ENCODE measurements at regions not wholly inside any gene's neighbourhood (a gene's known extent, or its start where the extent isn't known, plus 50 kb on each side); places are given as distances from the start of the nearest gene placed in this dataset.
A peak's percentile ranks its signal among the peaks of the same experiment; 100 is the strongest.
"Not testable (repeated sequence)": the region's sequence is repeated elsewhere in the genome, so short reads cannot be mapped to it uniquely, and the experiment has no call there.

GRCh38 chr21:7743940-7744339, 2777.4 kb upstream of the TPTE start:
- WGBS, 2 donors, result no CpG with 5 or more reads among the region's 8 CpGs
- intact Hi-C loops (cut with DNase I; ENCODE audit: low total_unique reads); H3K4me3 ChIP-seq (ENCODE audit: low read depth, poor library complexity, severe bottlenecking); DNase-seq (ENCODE audit: low spot score in 2 of 2): not testable (repeated sequence)

GRCh38 chr21:7744406-7745099, 2776.8 kb upstream of the TPTE start:
- WGBS, 2 donors, result no CpG with 5 or more reads among the region's 49 CpGs
- H3K4me3 ChIP-seq (ENCODE audit: low read depth, poor library complexity, severe bottlenecking); intact Hi-C loops (cut with DNase I; ENCODE audit: low total_unique reads); DNase-seq (ENCODE audit: low spot score in 2 of 2): not testable (repeated sequence)

- intact Hi-C loops (cut with DNase I; ENCODE audit: low total_unique reads); DNase-seq (ENCODE audit: low spot score in 2 of 2); H3K4me3 ChIP-seq (ENCODE audit: low read depth, poor library complexity, severe bottlenecking): not testable (repeated sequence)
- no CpG with 5 or more reads among the region's 33 CpGs for WGBS, 2 donors
Measured at GRCh38 chr21:7745100-7745450, 2776.3 kb upstream of the TPTE start.

GRCh38 chr21:7747964-7748363, 2773.4 kb upstream of the TPTE start:
- WGBS, 2 donors, result 74% methylated on average over 2 of the region's 2 CpGs; no CpG with 5 or more reads in 1 of the 2 donors
- intact Hi-C loops (cut with DNase I; ENCODE audit: low total_unique reads); H3K4me3 ChIP-seq (ENCODE audit: low read depth, poor library complexity, severe bottlenecking); DNase-seq (ENCODE audit: low spot score in 2 of 2): not testable (repeated sequence)

- DNase-seq (ENCODE audit: low spot score in 2 of 2); H3K4me3 ChIP-seq (ENCODE audit: low read depth, poor library complexity, severe bottlenecking); intact Hi-C loops (cut with DNase I; ENCODE audit: low total_unique reads): not testable (repeated sequence)
- no CpG with 5 or more reads among the region's 2 CpGs for WGBS, 2 donors
Measured at GRCh38 chr21:7752611-7753010, 2768.8 kb upstream of the TPTE start.

GRCh38 chr21:7753380-7753877, 2768.0 kb upstream of the TPTE start:
- WGBS, 2 donors, result no CpG with 5 or more reads among the region's 11 CpGs
- H3K4me3 ChIP-seq (ENCODE audit: low read depth, poor library complexity, severe bottlenecking); DNase-seq (ENCODE audit: low spot score in 2 of 2); intact Hi-C loops (cut with DNase I; ENCODE audit: low total_unique reads): not testable (repeated sequence)

DNA sequence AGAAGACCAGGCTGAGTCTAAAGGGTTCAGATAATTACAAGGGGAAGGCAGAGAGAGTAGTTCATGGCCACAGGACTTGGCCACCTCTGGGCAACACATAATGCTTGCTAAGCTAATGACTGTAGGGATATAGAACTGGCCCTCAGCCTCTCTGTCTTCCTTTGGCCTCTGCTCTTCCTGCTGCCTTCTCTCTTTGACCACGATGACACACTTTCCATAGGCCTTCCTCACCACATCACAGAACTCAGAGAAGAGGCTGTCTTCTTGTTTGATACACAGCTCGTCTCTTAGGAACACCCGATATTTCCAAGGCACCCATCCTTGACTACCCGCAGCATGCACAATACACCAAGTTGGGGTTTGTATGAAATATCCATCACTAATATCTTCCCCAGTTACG, 2751.4 kb upstream of the TPTE start:
- H3K4me3 ChIP-seq (ENCODE audit: low read depth, poor library complexity, severe bottlenecking); intact Hi-C loops (cut with DNase I; ENCODE audit: low total_unique reads); DNase-seq (ENCODE audit: low spot score in 2 of 2): not testable (repeated sequence)
- WGBS, 2 donors, result no CpG with 5 or more reads among the region's 5 CpGs

DNA sequence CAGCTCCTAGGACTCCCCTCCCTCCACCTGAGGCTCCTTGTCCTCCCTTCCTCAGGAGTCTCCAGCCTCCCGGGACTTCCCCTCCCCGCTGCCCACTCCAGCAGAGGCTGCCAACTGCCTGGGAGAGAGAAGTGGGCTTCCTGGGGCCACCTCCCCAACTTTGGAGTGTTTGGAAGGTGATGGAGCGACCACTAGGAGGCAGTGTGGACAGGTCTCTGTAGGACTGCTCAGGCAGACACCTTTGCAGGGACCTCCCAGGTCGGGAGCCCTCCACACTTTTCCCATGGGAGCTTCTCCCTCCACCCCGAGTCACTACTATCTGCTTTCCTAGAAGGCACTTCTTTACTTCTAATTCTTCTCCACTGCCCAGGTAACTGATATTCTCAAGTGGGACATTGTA, 2747.2 kb upstream of the TPTE start:
- H3K4me3 ChIP-seq (ENCODE audit: low read depth, poor library complexity, severe bottlenecking); intact Hi-C loops (cut with DNase I; ENCODE audit: low total_unique reads); DNase-seq (ENCODE audit: low spot score in 2 of 2): not testable (repeated sequence)
- WGBS, 2 donors, result no CpG with 5 or more reads among the region's 5 CpGs

GRCh38 chr21:7775327-7775984, 2745.9 kb upstream of the TPTE start:
- intact Hi-C loops (cut with DNase I; ENCODE audit: low total_unique reads); H3K4me3 ChIP-seq (ENCODE audit: low read depth, poor library complexity, severe bottlenecking): not testable (repeated sequence)
- DNase-seq (ENCODE audit: low spot score in 2 of 2), result peak in 1 of 2 donors; percentile 18
- 68 to 76% methylated on average over 6 of the region's 7 CpGs for WGBS, 2 donors

GRCh38 chr21:7776035-7776434, 2745.3 kb upstream of the TPTE start:
- DNase-seq (ENCODE audit: low spot score in 2 of 2); H3K4me3 ChIP-seq (ENCODE audit: low read depth, poor library complexity, severe bottlenecking); intact Hi-C loops (cut with DNase I; ENCODE audit: low total_unique reads): not testable (repeated sequence)
- WGBS, 2 donors, result 67 to 86% methylated on average over 1 of the region's 6 CpGs

- H3K4me3 ChIP-seq (ENCODE audit: low read depth, poor library complexity, severe bottlenecking); DNase-seq (ENCODE audit: low spot score in 2 of 2); intact Hi-C loops (cut with DNase I; ENCODE audit: low total_unique reads): not testable (repeated sequence)
- no CpG with 5 or more reads among the region's 2 CpGs for WGBS, 2 donors
Measured at GRCh38 chr21:7776622-7777021, 2744.8 kb upstream of the TPTE start.

DNA sequence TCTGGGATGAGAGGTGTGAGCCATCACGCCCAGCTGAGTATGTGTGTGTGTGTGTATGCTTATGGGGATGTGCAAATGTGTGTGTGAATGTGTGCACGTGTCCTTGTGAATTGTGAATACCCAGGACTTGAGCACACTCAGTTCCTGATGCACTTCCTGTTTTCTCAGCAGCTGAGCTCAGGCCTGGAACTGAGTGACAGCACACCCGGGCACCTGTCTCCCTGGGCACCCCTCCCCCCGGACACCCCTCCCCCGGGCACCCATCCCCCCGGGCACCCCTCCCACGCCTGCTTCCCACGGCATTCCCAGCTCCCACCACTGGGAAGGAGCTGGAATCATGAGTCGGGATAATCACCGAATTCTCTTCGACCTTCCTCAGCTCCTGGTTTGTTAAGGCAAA, 2744.1 kb upstream of the TPTE start:
- intact Hi-C loops (cut with DNase I; ENCODE audit: low total_unique reads); H3K4me3 ChIP-seq (ENCODE audit: low read depth, poor library complexity, severe bottlenecking): not testable (repeated sequence)
- no CpG with 5 or more reads among the region's 11 CpGs for WGBS, 2 donors
- DNase-seq (ENCODE audit: low spot score in 2 of 2), result peak in 1 of 2 donors; percentile 39

GRCh38 chr21:7787427-7788078, 2733.8 kb upstream of the TPTE start:
- H3K4me3 ChIP-seq (ENCODE audit: low read depth, poor library complexity, severe bottlenecking); DNase-seq (ENCODE audit: low spot score in 2 of 2); intact Hi-C loops (cut with DNase I; ENCODE audit: low total_unique reads): not testable (repeated sequence)
- WGBS, 2 donors, result no CpG with 5 or more reads among the region's 5 CpGs

GRCh38 chr21:7793797-7794196, 2727.6 kb upstream of the TPTE start:
- intact Hi-C loops (cut with DNase I; ENCODE audit: low total_unique reads); DNase-seq (ENCODE audit: low spot score in 2 of 2); H3K4me3 ChIP-seq (ENCODE audit: low read depth, poor library complexity, severe bottlenecking): not testable (repeated sequence)
- WGBS, 2 donors, result no CpG with 5 or more reads among the region's 4 CpGs

- no CpG with 5 or more reads among the region's 8 CpGs for WGBS, 2 donors
- H3K4me3 ChIP-seq (ENCODE audit: low read depth, poor library complexity, severe bottlenecking); intact Hi-C loops (cut with DNase I; ENCODE audit: low total_unique reads); DNase-seq (ENCODE audit: low spot score in 2 of 2): not testable (repeated sequence)
Measured at GRCh38 chr21:7797328-7797727, 2724.1 kb upstream of the TPTE start.
